Stimulated activated CD8-positive, alpha-beta memory T cell treated with anti-CD3 and anti-CD28 coated beads, Interleukin-12 subunit alpha, Interleukin-12 subunit beta, amount 100 ng/mL, for 24 hours (primary cell): ENCODE measurements at regions not wholly inside any gene's neighbourhood (a gene's known extent, or its start where the extent isn't known, plus 50 kb on each side); places are given as distances from the start of the nearest gene placed in this dataset.
"Not testable (repeated sequence)": the region's sequence is repeated elsewhere in the genome, so short reads cannot be mapped to it uniquely, and the experiment has no call there.

Source experiments
- DNase-seq: peaks from one replicate; pipeline ENCODE4 v3.0.0-alpha.2; 2020; ENCODE audit errors: extremely low read depth

DNA sequence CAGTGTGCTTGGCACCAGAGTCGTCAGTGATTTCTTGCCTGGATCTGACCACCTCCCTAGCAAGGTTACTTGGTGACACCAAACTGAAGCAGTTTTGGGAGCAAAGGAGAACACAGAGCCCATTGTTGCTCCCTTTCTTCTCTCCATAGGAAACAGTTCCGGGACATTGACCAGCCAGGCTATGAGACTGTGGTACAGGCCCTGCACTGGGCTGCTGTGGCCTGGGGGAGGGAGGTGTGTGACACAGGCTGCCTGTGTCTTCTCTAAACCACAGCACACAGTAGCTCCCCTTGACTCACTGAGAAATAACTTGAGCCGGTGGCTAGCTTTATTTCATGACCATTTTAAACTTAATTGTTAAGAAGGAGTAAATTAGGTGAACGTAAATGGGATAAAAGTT is 214.8 kb upstream of the UBL3 start:
- DNase-seq: no peak

DNA sequence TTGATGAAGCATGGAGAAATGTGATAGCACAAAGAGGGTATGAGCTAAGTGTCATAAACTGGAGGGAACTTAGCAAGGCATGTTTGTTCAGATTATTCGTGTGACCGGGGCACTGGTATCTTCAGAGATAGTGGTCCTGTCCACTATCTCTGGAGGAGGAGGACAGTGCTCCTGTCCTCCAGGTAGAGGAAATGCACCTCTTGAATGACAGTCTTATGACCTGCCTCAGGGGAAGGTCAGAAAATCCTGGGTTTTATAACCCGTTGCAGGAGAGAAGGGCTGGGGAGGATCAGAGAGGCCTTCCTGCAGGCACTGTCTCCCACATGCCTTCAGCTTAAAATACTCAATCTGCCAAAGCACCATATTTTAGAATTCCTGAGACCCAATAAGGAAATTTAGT is 213.5 kb upstream of the UBL3 start:
- DNase-seq: no peak

DNA sequence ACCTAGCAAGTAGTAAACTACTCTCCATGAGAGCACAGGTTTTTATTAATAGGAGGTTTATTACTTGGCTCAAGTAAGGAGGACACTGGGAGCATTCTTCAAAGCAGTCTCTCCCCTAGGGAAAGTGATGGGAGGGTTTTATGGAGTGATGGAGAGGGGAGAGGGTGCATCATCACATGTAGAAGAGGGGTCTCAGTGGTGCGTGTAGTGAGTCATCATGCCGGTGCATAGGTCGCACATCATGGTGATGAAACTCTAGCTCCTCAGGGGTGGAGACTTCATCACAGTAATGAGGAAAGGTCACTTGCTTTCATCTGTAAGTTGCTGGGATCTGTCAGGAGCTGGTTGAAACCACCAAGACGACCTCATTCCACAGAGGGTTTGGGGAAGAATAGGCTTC is 210.8 kb upstream of the UBL3 start:
- no peak for DNase-seq

DNA sequence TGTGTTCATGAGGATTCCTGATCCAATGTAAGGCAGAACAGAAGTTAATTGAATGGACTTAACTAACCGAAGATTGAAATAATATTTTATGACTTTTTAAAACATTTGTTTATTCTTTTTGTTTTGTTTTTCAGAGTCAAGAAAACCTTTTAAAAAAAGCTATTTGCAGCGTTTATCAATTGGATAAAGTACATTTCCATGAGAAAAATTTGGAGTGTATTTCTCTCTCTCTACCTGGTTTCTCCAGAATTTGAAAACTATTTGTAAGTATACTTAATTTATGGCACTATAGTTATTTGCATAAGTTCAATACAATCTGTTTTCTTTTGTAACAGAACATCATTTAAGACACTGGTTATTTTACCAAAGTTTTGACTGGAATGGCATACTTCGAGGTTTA is 208.0 kb upstream of the UBL3 start:
- DNase-seq: no peak

DNA sequence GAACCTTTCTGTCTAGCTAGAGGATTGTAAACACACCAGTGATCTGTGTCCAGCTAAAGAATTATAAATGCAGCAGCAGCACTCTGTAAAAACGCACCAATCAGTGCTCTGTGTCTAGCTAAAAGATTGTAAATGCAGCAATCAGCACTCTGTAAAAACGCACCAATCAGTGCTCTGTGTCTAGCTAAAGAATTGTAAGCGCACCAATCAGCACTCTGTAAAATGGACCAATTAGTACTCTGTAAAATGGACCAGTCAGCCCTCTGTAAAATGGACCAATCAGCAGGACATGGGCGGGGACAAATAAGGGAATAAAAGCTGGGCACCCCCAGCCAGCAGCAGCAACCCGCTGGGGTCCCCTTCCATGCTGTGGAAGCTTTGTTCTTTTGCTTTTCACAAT is 204.1 kb upstream of the UBL3 start:
- DNase-seq: not testable (repeated sequence)

DNA sequence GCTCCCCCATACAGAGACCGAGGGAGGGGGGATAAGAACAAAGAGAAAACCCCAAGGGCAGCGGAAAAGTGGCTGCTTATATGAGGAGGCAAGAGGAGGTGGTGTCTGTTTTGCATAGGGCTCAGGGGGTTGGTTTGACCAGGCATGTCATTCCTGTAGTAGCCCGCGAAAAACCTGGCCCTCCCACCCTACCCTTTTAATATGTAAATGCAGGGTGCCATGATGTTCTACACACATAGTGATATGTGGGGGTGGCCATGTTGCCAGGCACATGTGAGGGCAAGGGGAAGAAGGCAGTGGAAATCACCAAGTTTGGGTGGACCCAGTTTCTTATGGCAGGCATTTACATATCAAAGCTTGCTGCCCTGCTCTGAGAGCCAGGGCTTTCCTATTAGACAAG is 203.5 kb upstream of the UBL3 start:
- DNase-seq: no peak

DNA sequence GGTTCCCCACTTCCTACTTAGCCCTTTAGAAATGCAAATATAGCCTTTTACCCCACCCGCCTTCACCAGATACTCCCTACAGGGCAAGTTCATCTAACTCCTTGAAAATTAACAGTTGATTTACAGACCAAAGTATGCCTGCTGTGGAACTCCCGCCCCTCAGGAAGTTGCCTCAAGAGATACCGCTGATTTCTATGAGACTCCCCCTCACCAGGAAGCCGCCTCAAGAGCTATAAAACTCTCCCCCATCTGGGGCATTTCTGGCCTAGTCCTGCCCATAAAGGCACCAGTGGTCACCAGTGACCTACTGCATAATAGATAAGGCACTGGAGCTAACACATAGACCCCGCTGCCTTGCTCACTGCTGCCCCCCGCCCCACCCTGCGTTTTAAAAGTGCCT is 201.7 kb upstream of the UBL3 start:
- DNase-seq: no peak

DNA sequence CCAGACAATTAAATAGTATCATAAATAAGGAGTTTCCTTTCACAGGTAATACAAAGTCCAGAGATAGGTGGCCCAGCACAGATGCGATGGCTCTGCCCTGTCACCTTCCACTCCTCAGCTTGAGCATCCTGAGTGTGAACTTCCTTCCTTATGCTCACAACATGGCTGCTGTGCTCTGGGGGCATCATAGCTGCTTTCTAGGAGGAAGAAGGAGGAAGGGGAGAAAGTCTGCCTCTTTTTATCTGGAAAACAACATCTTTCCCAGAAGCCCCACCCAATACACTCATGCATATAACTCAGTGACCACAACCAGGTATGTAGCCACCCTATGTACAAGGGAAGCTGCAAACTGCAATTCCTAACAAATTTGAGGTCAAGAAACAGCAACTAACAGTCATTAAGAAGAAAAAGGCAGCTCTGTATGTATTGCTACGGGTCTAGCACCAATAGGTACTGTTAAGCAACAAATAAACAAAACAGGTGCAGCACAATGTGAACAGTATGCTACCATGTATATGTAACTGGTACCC is 201.2 kb upstream of the UBL3 start:
- DNase-seq: no peak

DNA sequence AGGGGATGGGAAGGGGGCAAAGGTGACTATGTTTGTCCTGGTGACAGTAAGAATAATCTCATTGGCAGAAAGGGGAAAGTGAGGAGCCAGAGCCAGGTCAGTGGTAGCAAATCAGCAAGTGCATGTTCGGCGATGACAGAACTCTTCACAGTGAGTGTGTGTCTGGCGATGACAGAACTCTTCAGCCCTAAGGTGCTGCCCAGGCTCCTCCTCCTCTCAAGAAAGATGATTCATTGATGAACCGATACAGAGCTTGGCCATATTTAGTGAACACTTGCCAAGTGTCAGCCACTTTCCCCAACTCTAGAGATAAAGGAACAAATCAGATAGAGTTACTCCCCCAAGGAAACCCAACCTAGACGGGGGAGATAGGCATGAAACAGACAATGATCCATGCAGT is 199.3 kb upstream of the UBL3 start:
- DNase-seq: no peak

DNA sequence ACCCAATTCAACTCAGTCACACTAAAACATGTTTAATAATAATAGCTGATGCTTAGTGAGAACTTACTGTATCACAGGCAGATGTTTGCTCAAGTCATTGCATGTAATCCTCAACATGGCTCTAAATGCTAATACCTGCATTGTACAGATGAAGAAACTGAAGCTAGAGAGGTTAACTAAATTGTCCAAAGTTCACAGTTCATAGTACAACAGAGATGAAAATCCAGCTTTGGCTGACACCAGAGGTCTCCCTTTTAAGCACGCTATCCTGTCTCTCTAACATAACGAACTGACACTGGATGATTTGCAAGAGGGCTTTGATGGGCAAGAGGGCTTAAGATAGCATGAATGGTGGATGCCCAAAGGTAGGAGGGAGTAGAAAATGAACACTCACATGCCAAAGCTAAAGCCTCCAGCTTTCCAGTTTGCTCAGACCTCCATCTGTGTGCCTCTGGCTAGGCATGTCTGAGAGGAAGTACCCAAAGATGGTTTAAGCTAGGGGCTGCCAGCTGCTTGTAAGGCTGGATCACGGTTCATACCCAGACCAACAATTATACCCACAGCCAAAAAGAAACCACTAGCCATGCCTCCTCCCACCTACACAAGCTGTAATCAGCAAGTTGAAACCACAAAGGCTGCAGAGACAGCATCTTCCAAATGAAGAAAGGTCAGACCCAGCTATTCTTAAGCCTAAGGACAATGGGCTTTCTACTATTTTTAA is 196.9 kb upstream of the UBL3 start:
- DNase-seq: no peak

DNA sequence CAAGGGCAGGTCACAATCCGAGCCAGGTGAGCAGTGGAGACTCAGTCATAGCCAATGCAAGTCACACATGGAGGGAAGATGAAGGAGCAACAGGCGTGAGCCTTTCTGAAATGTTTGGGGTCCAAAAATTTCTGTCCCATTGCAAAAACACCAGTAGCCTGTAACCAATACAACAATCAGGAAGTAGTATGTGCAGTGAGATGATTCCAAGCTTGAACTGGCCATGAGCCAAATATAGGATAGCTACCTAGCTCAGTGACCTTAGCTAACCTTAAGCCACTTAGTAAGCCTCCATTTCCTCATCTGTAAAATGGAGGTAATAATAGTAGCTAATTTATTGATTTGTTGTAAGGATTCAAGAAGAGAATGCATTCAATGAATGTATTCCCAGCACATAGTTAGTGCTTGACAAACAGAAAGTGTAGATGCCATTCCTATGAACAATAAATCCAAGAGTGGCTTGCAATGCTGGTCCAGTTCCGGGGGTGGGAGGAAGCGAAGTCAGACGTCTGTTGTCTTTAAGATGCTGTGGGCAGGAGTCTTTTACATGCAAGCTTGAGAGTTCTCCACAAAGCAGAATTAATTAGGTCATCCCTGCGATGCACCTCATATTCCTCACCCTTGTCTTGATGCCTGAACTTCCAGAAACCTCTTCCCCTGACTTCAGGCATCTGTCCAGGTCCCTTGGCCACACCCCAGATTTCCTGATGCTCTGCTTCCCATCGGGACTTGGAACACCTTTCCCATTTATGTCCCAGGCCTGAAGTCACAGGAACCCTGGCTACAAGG is 195.7 kb upstream of the UBL3 start:
- DNase-seq: no peak

DNA sequence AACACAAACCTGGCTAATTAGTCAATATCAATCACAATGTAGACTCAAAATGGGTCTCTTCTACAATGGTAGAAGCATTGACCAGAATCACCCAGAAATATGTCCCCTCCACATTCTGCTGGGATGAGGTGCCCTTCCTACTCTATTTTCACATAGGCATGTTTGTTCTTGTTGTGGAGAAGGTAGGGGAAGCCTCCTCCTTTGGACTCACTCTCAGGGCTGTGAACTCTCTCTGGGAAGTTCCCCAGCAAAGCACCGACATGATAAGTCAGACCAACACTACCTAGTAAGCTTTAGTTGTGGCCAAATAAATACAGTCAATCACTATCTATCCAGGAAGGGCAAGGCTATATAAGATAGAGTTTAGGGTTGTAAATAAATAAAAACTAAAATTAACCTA is 194.5 kb upstream of the UBL3 start:
- DNase-seq: no peak

DNA sequence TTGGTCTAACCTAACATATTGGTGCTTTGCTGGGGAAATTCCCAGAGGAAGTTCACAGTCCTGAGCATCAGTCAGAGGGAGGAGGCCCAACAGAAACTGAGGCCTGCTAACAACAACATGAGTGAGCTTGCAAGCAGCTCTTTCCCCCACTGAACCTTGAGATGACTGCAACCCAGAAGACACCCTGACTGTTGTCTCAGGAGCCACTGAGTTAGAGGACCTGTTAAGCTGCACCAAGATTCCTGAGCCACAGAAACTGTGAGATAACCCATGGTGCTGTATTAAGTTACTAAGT is 193.2 kb upstream of the UBL3 start:
- no peak for DNase-seq

DNA sequence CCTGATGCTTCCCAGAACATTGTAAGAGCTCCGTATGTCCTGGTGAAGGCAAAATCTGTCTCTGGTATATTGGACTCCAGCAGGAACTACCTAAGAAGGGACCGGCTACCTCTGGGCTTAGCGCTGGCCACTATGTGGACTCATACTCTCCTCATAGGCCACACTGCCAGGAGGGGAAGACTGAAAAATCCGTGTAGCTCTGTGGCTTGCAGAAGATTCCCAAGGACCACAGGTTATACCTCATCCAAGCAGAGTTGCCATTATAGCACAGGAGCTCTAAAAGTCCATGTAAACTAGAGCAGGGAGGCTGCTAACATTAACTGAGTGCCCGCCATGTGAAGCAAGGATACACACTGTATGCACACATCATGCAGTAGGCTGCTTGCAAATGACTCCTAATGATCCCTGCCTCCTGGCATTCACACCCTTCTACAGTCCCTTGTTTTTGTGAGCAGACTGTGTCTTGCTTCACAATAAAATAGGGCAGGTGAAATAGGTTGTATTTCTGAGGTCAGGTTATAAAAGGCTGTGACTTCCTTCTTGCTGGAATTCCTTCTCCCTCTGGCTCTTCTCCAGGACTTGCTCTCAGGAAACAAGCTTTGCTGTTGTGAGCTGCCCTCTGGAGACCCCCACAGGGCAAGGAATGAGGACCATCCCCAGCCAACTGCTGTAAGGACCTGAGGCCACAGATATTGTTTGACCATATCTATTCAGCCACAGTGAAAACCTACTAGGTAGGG is 192.6 kb upstream of the UBL3 start:
- no peak for DNase-seq

DNA sequence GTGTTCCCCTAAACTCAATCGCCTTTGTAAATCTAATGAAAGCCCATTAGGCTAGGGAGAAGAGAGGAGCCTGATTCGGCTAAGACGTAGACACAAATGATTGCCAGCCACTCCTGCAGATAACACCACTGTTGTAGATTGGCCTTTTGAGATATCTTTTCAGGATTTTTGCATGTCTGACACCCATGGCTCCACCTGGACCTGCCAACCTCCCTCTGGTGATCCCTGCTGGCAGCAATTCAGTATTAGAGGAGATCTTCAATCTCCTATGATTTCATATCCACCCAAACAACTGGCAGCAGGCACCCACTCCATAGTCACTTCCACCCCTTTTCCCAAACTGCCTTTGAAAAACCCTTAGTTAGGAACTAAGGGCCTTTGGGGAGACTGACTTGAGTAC is 191.9 kb upstream of the UBL3 start:
- DNase-seq: no peak

DNA sequence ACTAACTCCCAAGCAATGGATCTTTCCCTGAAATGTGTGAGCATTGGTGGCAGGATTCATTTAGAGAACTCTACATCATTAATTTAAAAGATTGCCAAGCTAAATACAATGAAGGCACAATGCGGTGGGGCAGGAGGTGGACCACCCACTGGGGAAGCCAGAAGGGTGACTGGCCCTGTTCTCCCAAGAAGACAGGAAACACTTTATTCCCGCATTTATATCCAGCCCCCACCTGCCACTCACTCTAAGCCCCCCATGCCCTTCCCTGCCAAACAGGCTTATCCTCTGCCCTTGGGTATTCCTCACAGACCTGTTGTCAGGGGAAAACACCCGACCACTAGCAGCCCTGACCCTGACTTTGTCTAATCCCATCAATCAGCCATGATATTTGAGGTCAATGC is 189.1 kb upstream of the UBL3 start:
- DNase-seq: no peak

DNA sequence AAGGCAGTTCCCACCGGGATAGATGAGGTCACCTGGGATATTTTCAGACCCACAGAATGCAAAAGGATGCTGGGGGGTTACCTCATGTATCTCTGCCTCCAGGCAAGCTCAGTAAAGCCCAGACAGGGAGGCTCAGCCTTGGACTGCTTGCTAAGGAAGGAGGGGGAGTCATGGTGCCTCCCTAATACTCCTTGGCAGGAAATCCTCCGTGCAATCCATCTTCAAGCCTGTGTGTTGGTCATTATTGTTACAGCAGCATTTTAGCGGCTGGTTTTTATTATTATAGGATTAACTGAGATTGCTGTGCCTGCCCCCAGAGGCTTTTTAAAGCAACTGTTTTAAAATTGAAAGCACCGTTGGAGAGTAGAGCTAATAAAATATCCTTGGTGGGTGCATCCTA is 188.5 kb upstream of the UBL3 start:
- no peak for DNase-seq

DNA sequence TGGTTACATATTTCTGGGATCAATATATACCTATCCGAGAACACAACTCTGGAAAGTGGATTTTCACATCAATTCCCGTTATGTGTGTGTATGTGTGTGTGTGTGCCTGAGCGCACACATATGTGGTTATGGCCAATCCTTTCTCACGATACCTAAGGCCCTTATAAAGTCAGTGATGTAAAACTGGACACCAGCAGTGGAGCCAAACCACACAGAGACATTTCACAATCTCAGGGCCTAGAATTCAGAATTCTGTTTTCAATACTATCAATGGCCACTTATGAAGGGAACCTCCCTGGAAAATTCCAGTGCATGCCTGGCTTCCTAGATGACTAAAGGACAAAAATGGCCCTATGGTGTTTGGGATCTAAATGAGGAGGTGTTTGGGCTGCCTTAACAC is 187.3 kb upstream of the UBL3 start:
- DNase-seq: no peak

DNA sequence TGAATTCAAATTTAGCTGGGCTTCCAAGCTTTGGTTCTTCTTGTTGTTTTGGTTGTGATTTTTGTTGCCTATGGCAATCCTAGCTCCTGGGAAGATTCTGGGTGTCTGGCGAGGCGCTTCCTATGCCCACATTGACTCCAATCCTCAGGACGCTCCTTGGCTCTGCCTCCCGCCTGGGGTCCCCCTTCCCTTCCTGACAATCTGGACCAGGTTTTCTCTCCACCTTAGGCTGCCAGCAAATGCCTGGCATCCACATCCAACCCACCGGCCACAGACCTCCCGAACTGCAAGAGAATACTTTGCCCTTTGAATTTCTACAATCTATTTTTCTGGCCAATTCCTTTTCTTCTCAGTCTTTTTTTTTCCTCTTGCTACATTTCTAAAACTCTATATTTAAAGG is 186.9 kb upstream of the UBL3 start:
- DNase-seq: no peak

DNA sequence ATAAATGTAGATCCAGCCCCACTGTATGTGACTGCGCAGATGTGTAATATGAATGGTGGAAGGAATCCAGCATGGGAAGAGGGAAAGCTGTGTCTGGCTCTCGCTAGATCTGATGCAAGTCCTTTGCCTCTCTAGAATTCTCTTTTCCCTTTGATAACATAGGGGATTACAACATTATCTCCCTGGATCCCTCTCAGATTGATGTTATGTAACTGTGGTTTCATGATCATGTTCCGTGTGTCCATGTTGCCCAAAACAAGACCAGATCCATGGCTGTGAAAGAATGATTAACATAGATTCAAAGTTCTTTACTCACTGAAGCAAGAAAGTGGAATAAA is 184.0 kb upstream of the UBL3 start:
- DNase-seq: no peak

DNA sequence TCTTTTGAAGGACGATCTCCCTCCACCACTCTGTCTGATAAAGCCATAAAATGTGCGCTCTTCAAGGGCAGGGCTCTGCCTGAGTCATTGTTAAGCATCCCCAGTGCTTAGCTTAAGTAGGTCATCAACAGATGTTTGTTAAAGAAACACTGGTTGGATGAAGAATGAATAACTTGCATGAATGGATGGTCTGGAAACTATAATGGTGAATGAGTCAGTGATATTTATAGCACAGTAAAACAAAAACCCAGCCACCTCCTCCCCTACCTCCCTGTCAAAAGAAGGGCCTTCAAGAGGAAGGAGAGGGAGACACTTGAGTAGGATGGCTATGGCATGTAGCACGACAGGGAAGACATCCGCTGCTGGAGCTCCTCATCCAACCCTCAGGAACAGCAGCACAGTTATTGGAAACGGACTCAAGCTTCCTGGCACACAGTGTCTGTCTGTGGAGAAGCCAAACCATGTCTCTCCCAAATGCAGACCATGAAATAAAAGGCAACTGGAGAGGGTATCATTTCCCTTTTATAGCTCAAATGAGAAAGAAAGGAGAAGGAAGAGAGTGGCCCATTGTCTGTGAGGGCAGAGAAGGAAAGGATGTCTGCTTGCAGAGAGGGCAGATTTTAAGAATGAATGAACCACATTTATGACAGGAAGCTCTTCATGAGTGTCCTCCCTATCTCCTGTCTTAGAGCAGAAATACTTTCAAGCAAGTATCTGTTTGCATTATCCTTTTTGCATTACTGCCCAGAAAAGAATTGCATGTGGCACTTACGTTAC is 183.5 kb upstream of the UBL3 start:
- DNase-seq: no peak

DNA sequence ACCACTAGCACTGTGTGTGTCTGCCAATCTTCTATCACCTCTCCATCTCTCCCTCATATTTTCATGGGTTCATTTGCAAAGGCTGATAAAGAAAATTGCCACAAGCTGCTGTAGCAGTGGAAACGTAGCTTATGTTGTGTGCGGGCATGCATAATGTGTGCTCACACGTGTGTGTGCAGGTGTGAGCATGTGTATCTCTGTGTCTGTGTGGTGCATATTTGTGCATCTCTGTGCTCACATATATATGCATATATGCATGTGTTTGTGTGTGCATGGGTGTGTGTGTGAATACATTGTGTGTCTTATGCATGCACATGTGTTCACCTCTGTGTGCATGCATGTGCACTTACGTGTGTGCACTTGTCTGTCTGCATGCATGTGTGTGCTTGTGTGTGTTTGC is 181.8 kb upstream of the UBL3 start:
- DNase-seq: no peak
